ENCODE measurements at regions not wholly inside any gene's neighbourhood (a gene's known extent, or its start where the extent isn't known, plus 50 kb on each side); places are given as distances from the start of the nearest gene placed in this dataset.

GRCh38 chr15:66911131-66911700 lies 154.2 kb upstream of the SMAD3 start:
- Mint-ChIP-seq H3K4me3 (no peak overlapping the region), H3K9me3 (peaks cover 7% of the 10 kb centered on the region), H3K36me3 (ENCODE audit: low read depth) (no peaks in the 10 kb centered on the region), H3K27ac (no peak overlapping the region), H3K4me1 (peaks cover 33% of the 10 kb centered on the region), H3K27me3 (ENCODE audit: low read depth) (peaks cover 15% of the 10 kb centered on the region)
- TF ChIP-seq CTCF (IDR thresholded peaks at IDR 0.05; ENCODE audit: unreplicated experiment in 3 of 3) = no peak

- H3K27ac Mint-ChIP-seq = no peak overlapping the region
- H3K27me3 Mint-ChIP-seq (ENCODE audit: low read depth) = peaks cover 15% of the 10 kb centered on the region
- H3K4me3 Mint-ChIP-seq = no peak overlapping the region
- peaks cover 27% of the 10 kb centered on the region for H3K4me1 Mint-ChIP-seq
- peaks cover 12% of the 10 kb centered on the region for H3K9me3 Mint-ChIP-seq
- H3K36me3 Mint-ChIP-seq (ENCODE audit: low read depth) = no peaks in the 10 kb centered on the region
- no peak for TF ChIP-seq CTCF (IDR thresholded peaks at IDR 0.05; ENCODE audit: unreplicated experiment in 3 of 3)
Measured at GRCh38 chr15:66912001-66912400, 153.4 kb upstream of the SMAD3 start.

GRCh38 chr15:66912441-66912840 lies 153.0 kb upstream of the SMAD3 start:
- TF ChIP-seq CTCF (IDR thresholded peaks at IDR 0.05; ENCODE audit: unreplicated experiment in 3 of 3) = no peak
- Mint-ChIP-seq H3K36me3 (ENCODE audit: low read depth) (no peaks in the 10 kb centered on the region), H3K27ac (no peak overlapping the region), H3K4me3 (no peak overlapping the region), H3K9me3 (peaks cover 16% of the 10 kb centered on the region), H3K27me3 (ENCODE audit: low read depth) (peaks cover 15% of the 10 kb centered on the region), H3K4me1 (peaks cover 24% of the 10 kb centered on the region)

- Mint-ChIP-seq H3K27ac (no peak overlapping the region), H3K9me3 (peaks cover 37% of the 10 kb centered on the region), H3K4me1 (no peaks in the 10 kb centered on the region), H3K27me3 (ENCODE audit: low read depth) (peaks cover 12% of the 10 kb centered on the region), H3K36me3 (ENCODE audit: low read depth) (no peaks in the 10 kb centered on the region), H3K4me3 (no peak overlapping the region)
- no peak for TF ChIP-seq CTCF (IDR thresholded peaks at IDR 0.05; ENCODE audit: unreplicated experiment in 3 of 3)
Measured at GRCh38 chr15:66917904-66918448, 147.4 kb upstream of the SMAD3 start.

GRCh38 chr15:66919421-66919820 lies 146.0 kb upstream of the SMAD3 start:
- peaks cover 48% of the 10 kb centered on the region for H3K9me3 Mint-ChIP-seq
- no peak overlapping the region for H3K27ac Mint-ChIP-seq
- H3K36me3 Mint-ChIP-seq (ENCODE audit: low read depth) = no peaks in the 10 kb centered on the region
- H3K4me1 Mint-ChIP-seq = no peaks in the 10 kb centered on the region
- H3K27me3 Mint-ChIP-seq (ENCODE audit: low read depth) = peaks cover 15% of the 10 kb centered on the region
- H3K4me3 Mint-ChIP-seq = no peak overlapping the region
- TF ChIP-seq CTCF (IDR thresholded peaks at IDR 0.05; ENCODE audit: unreplicated experiment in 3 of 3) = no peak

- TF ChIP-seq CTCF (IDR thresholded peaks at IDR 0.05; ENCODE audit: unreplicated experiment in 3 of 3) = no peak
- H3K27me3 Mint-ChIP-seq (ENCODE audit: low read depth) = peaks cover 12% of the 10 kb centered on the region
- H3K4me3 Mint-ChIP-seq = no peak overlapping the region
- peaks cover 40% of the 10 kb centered on the region for H3K9me3 Mint-ChIP-seq
- H3K36me3 Mint-ChIP-seq (ENCODE audit: low read depth) = no peaks in the 10 kb centered on the region
- H3K27ac Mint-ChIP-seq = no peak overlapping the region
- H3K4me1 Mint-ChIP-seq = no peaks in the 10 kb centered on the region
Measured at GRCh38 chr15:66921319-66921915, 144.0 kb upstream of the SMAD3 start.
